ENCODE measurements at regions not wholly inside any gene's neighbourhood (a gene's known extent, or its start where the extent isn't known, plus 50 kb on each side); places are given as distances from the start of the nearest gene placed in this dataset.

DNA sequence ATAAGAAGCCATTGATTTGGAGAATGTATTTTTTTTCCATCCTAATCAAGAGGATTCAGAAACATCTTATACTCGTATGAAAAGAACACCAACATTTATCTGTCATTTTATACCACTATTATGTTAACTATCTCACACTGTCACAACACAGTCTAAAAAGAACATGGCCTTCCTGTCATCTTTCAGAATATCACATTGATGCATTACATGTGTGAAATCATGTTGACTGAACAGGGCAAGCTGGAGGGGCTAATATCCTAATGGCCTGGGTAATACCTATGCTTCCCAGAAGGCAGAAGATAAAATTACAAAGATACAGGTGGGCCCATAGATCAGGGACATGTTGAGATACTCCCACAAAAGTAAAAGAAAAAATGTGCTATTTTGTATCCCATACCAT, 611.7 kb downstream of the STIM2 start:
- H3K9ac ChIP-seq (ENCODE audit: low read length), result no peak overlapping the region
- no peaks in the 10 kb centered on the region for H4K20me1 ChIP-seq (ENCODE audit: insufficient read depth, low read length)
- TF ChIP-seq CTCF (IDR thresholded peaks at IDR 0.05; ENCODE audit: insufficient read depth, low read depth, low read length) (no peak), EZH2 (IDR thresholded peaks at IDR 0.05; ENCODE audit: insufficient read depth, low read length) (no peak)
- no peaks in the 10 kb centered on the region for H3K9me3 Mint-ChIP-seq (ENCODE audit: unreplicated experiment)
- no peak overlapping the region for H3K27ac Mint-ChIP-seq (ENCODE audit: unreplicated experiment)
- no peaks in the 10 kb centered on the region for H3K27me3 Mint-ChIP-seq (ENCODE audit: low read depth, unreplicated experiment)
- no peaks in the 10 kb centered on the region for H3K4me1 Mint-ChIP-seq (ENCODE audit: low read depth, unreplicated experiment)
- H3K4me1 ChIP-seq (ENCODE audit: insufficient read depth, low read length), result no peaks in the 10 kb centered on the region
- no peak overlapping the region for H3K4me3 Mint-ChIP-seq (ENCODE audit: unreplicated experiment)
- H3K36me3 ChIP-seq (ENCODE audit: insufficient read depth, low read length), result no peaks in the 10 kb centered on the region
- no peaks in the 10 kb centered on the region for H3K9me3 ChIP-seq (ENCODE audit: insufficient read depth, low read depth, low read length)
- no peak overlapping the region for H2AFZ ChIP-seq (ENCODE audit: low read depth, low read length)
- no peaks in the 10 kb centered on the region for H3K79me2 ChIP-seq (ENCODE audit: insufficient read depth, low read length)
- no peaks in the 10 kb centered on the region for H3K36me3 Mint-ChIP-seq (ENCODE audit: low read depth, unreplicated experiment)
- no peak for FAIRE-seq
- no peak overlapping the region for H3K4me2 ChIP-seq (ENCODE audit: low read length)
- no peaks in the 10 kb centered on the region for H3K27me3 ChIP-seq (ENCODE audit: insufficient read depth, low read length)
- H3K27ac ChIP-seq (ENCODE audit: low read depth, low read length), result no peak overlapping the region
- H3K4me3 ChIP-seq (ENCODE audit: insufficient read depth, low read depth, low read length), result no peak overlapping the region
- DNase-seq (ENCODE audit: low read depth), result no peak

GRCh38 chr4:27474691-27475090, 614.0 kb downstream of the STIM2 start:
- Histone ChIP-seq H3K4me3 (ENCODE audit: insufficient read depth, low read depth, low read length) (no peak overlapping the region), H3K79me2 (ENCODE audit: insufficient read depth, low read length) (no peaks in the 10 kb centered on the region), H2AFZ (ENCODE audit: low read depth, low read length) (no peak overlapping the region), H4K20me1 (ENCODE audit: insufficient read depth, low read length) (no peaks in the 10 kb centered on the region), H3K4me2 (ENCODE audit: low read length) (no peak overlapping the region), H3K27ac (ENCODE audit: low read depth, low read length) (no peak overlapping the region), H3K4me1 (ENCODE audit: insufficient read depth, low read length) (no peaks in the 10 kb centered on the region), H3K36me3 (ENCODE audit: insufficient read depth, low read length) (no peaks in the 10 kb centered on the region), H3K27me3 (ENCODE audit: insufficient read depth, low read length) (no peaks in the 10 kb centered on the region), H3K9ac (ENCODE audit: low read length) (no peak overlapping the region), H3K9me3 (ENCODE audit: insufficient read depth, low read depth, low read length) (no peaks in the 10 kb centered on the region)
- Mint-ChIP-seq H3K4me1 (ENCODE audit: low read depth, unreplicated experiment) (no peaks in the 10 kb centered on the region), H3K27ac (ENCODE audit: unreplicated experiment) (no peak overlapping the region), H3K4me3 (ENCODE audit: unreplicated experiment) (no peak overlapping the region), H3K36me3 (ENCODE audit: low read depth, unreplicated experiment) (no peaks in the 10 kb centered on the region), H3K27me3 (ENCODE audit: low read depth, unreplicated experiment) (no peaks in the 10 kb centered on the region), H3K9me3 (ENCODE audit: unreplicated experiment) (no peaks in the 10 kb centered on the region)
- TF ChIP-seq EZH2 (IDR thresholded peaks at IDR 0.05; ENCODE audit: insufficient read depth, low read length) (no peak), CTCF (IDR thresholded peaks at IDR 0.05; ENCODE audit: insufficient read depth, low read depth, low read length) (no peak)
- peak; percentile 2 for DNase-seq (ENCODE audit: low read depth)
- no peak for FAIRE-seq

GRCh38 chr4:27484216-27484615, 623.6 kb downstream of the STIM2 start:
- Mint-ChIP-seq H3K27me3 (ENCODE audit: low read depth, unreplicated experiment) (no peaks in the 10 kb centered on the region), H3K9me3 (ENCODE audit: unreplicated experiment) (no peaks in the 10 kb centered on the region), H3K36me3 (ENCODE audit: low read depth, unreplicated experiment) (no peaks in the 10 kb centered on the region), H3K4me1 (ENCODE audit: low read depth, unreplicated experiment) (no peaks in the 10 kb centered on the region), H3K27ac (ENCODE audit: unreplicated experiment) (no peak overlapping the region), H3K4me3 (ENCODE audit: unreplicated experiment) (no peak overlapping the region)
- Histone ChIP-seq H3K4me3 (ENCODE audit: insufficient read depth, low read depth, low read length) (no peak overlapping the region), H3K4me2 (ENCODE audit: low read length) (no peak overlapping the region), H3K79me2 (ENCODE audit: insufficient read depth, low read length) (no peaks in the 10 kb centered on the region), H4K20me1 (ENCODE audit: insufficient read depth, low read length) (no peaks in the 10 kb centered on the region), H3K27ac (ENCODE audit: low read depth, low read length) (no peak overlapping the region), H2AFZ (ENCODE audit: low read depth, low read length) (no peak overlapping the region), H3K27me3 (ENCODE audit: insufficient read depth, low read length) (no peaks in the 10 kb centered on the region), H3K36me3 (ENCODE audit: insufficient read depth, low read length) (no peaks in the 10 kb centered on the region), H3K4me1 (ENCODE audit: insufficient read depth, low read length) (no peaks in the 10 kb centered on the region), H3K9ac (ENCODE audit: low read length) (no peak overlapping the region), H3K9me3 (ENCODE audit: insufficient read depth, low read depth, low read length) (no peaks in the 10 kb centered on the region)
- no peak for FAIRE-seq
- no peak for DNase-seq (ENCODE audit: low read depth)
- TF ChIP-seq EZH2 (IDR thresholded peaks at IDR 0.05; ENCODE audit: insufficient read depth, low read length), result no peak
- no peak for TF ChIP-seq CTCF (IDR thresholded peaks at IDR 0.05; ENCODE audit: insufficient read depth, low read depth, low read length)

All from astrocyte (in vitro differentiated cells and primary cell).